ENCODE measurements at regions not wholly inside any gene's neighbourhood (a gene's known extent, or its start where the extent isn't known, plus 50 kb on each side); places are given as distances from the start of the nearest gene placed in this dataset.

- in situ Hi-C loops (cut with HindIII; ENCODE audit: extremely low pct_ligation_motif_present, low pct_unique_long_range_greater_than_20kb) = no loop called here
- Histone ChIP-seq H3K4me1 (ENCODE audit: insufficient read depth, low read length) (no peaks in the 10 kb centered on the region), H4K20me1 (ENCODE audit: insufficient read depth, low read length) (no peaks in the 10 kb centered on the region), H3K36me3 (replicated peaks in 1 of 2; ENCODE audit: control insufficient read depth in 1 of 2, insufficient read depth in 2 of 2, low read length in 2 of 2) (no peaks in the 10 kb centered on the region), H3K27me3 (ENCODE audit: control insufficient read depth in 1 of 2, insufficient read depth in 2 of 2, low read length in 2 of 2) (peaks cover 8 to 57% of the 10 kb centered on the region in 2 experiments; a peak in 4 of 5 replicates), H3K9ac (ENCODE audit: insufficient read depth, low read depth, low read length) (no peak overlapping the region), H3K4me2 (ENCODE audit: low read depth, low read length) (no peak overlapping the region), H2AFZ (ENCODE audit: low read length) (no peak overlapping the region), H3K4me3 (replicated peaks in 1 of 3; ENCODE audit: insufficient read depth in 1 of 3, low read depth in 2 of 3, low read length in 3 of 3) (no peak overlapping the region), H3K9me3 (ENCODE audit: low read length) (no peaks in the 10 kb centered on the region), H3K27ac (ENCODE audit: extremely low read length, insufficient read depth, low read length) (no peak overlapping the region), H3K79me2 (ENCODE audit: insufficient read depth, low read length) (no peaks in the 10 kb centered on the region)
- ChIA-PET POLR2A (no interaction called here), CTCF (ENCODE audit: low intra/inter-chr PET ratio, low total read pairs) (no interaction called here)
- FAIRE-seq = no peak
- TF ChIP-seq ZKSCAN8 (CRISPR knock-in tag; IDR thresholded peaks at IDR 0.05; ENCODE audit: borderline replicate concordance) = no peak
- no peak for TF ChIP-seq RARG (CRISPR knock-in tag; IDR thresholded peaks at IDR 0.05; ENCODE audit: low read depth)
- no peak for TF ChIP-seq EED (CRISPR knock-in tag; IDR thresholded peaks at IDR 0.05)
- no peak for TF ChIP-seq ZNF720 (CRISPR knock-in tag; IDR thresholded peaks at IDR 0.05)
- no peak for TF ChIP-seq LBX2 (CRISPR knock-in tag; IDR thresholded peaks at IDR 0.05; ENCODE audit: borderline replicate concordance)
- no peak for TF ChIP-seq CREB1 (IDR thresholded peaks at IDR 0.05)
- no peak for TF ChIP-seq CREB1 (CRISPR knock-in tag; IDR thresholded peaks at IDR 0.05)
- TF ChIP-seq ZFP36L2 (CRISPR knock-in tag; IDR thresholded peaks at IDR 0.05) = no peak
- TF ChIP-seq NONO (IDR thresholded peaks at IDR 0.05) = no peak
- TF ChIP-seq NONO (CRISPR knock-in tag; conservative IDR thresholded peaks at IDR 0.05) = no peak
- TF ChIP-seq ZNF549 (CRISPR knock-in tag; IDR thresholded peaks at IDR 0.05) = no peak
- TF ChIP-seq ZHX2 (IDR thresholded peaks at IDR 0.05; ENCODE audit: low read depth) = no peak
- no peak for TF ChIP-seq ZHX2 (CRISPR knock-in tag; IDR thresholded peaks at IDR 0.05; ENCODE audit: borderline replicate concordance)
- TF ChIP-seq ZNF792 (CRISPR knock-in tag; IDR thresholded peaks at IDR 0.05) = no peak
- TF ChIP-seq ZFP41 (CRISPR knock-in tag; IDR thresholded peaks at IDR 0.05; ENCODE audit: borderline replicate concordance) = no peak
- no peak for TF ChIP-seq TERF1 (CRISPR knock-in tag; IDR thresholded peaks at IDR 0.05)
- TF ChIP-seq CHD2 (IDR thresholded peaks at IDR 0.05; ENCODE audit: low read depth, low read length) = no peak
- no peak for TF ChIP-seq FOXO4 (CRISPR knock-in tag; conservative IDR thresholded peaks at IDR 0.05)
- intact Hi-C loops (cut with micrococcal nuclease; ENCODE audit: unreplicated experiment) = no loop called here
- ATAC-seq = no peak
- DNase-seq (ENCODE audit: low spot score) = no peak
- WGBS (ENCODE audit: low lambda C conversion rate) = 5% methylated on average over 5 of the region's 17 CpGs
- no TSS peak for BruUV-seq (replicated peaks)
Observed at GRCh38 chr22:49590851-49591445, 236.7 kb downstream of the BRD1 start.

All from HepG2 (cell line).